NCI-H2107 treated with DMSO at 0.1 percent for 48 hours (cell line): ENCODE measurements at regions not wholly inside any gene's neighbourhood (a gene's known extent, or its start where the extent isn't known, plus 50 kb on each side); places are given as distances from the start of the nearest gene placed in this dataset.
"Not testable (repeated sequence)": the region's sequence is repeated elsewhere in the genome, so short reads cannot be mapped to it uniquely, and the experiment has no call there.

ENCODE experiments used
- DNase-seq: peaks from one replicate; lab custom pipeline; 2025; ENCODE audit not compliant: unreplicated experiment; lab: John Stamatoyannopoulos, UW

DNA sequence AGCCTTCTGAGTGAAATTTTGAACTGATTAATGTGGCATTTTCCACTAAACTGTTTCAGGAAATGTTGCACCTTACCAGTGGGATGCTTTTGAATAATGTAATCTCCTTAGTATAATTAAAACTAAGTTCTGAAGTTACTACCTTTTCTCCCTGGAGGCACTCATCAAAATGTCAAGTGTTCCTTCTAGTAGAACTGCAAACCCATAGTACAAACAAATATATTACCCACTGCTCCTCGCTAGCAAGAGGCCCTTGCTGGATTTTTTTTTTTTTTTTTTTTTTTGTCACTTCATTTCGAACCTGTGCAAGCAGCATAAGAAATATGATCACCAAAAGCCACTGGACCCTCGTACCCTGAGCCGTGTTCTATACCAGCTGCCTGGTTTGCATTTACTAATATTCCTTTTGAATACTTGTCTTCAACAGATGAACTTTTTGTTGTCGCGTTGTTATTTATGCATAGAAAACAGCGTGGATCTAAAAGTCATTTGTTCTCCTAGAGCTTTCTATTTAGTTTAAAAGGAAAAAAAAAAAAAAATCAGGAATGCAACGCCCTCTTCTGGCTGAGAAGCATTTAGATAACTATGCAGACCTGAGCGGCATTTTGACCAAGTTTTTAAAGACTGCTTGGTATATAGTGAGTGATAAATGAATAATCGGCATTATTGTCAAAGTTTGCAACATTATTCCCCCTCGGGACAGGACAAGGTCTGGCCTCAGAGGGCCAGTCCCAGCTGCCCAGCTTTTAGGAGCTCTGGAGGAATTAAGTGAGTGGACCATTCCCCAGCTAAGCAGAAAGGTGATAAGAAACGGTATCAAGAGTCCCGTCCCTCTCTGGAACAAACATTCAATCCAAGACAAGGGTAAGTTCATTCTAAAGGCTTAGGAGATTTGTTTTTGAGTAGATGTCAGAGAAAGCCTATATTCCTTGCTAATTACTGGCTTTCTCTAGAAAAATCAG, 162.5 kb upstream of the KIF2A start:
- no peak for DNase-seq

DNA sequence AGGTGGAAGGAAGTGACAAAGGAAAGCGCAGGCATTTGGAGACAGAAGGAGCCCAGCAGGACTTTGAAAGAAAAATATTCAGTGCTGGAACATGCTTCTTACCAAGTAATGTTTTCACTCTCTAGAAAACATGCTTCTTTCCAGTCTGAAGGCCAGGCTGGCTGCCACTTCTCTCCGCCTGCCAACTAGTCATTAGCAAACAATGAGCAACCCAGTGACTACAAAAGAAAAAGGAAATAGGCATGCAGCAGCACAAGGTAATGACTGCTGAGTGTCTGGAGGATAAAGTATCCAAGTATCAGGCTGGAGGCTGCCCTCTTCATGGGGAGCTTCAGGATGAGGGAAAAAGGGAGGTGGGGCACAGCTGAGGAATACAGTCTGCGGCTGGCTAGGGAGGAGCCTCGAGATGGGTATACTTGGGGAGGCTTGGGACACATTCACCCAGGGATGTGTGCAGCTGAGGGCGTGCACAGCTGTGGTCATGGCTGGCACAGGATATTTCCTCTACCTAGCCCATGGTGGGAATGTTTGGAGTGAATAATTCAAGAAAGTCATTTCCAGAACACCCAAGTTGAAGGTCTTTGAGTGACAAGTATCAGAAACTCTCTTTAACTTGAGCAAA, 161.5 kb upstream of the KIF2A start:
- peak; percentile 3 for DNase-seq

DNA sequence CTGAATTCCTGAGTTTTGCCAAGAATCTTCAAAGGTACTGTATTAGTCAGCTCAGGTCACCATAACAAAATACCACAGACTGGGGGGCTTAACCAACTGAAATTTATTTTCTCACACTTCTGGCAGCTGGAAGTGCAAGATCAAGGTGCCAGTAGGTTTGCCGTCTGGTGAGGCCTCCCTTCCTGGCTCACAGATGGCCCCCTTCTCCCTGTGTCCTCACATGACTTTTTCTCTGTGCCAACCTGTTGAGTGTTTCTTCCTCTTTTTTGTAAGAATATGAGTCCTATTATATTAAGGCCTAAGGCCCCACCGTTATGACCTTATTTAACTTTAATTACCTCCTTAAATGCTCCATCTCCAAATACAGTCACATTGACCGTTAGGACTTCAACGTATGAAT, 156.1 kb upstream of the KIF2A start:
- DNase-seq = no peak

DNA sequence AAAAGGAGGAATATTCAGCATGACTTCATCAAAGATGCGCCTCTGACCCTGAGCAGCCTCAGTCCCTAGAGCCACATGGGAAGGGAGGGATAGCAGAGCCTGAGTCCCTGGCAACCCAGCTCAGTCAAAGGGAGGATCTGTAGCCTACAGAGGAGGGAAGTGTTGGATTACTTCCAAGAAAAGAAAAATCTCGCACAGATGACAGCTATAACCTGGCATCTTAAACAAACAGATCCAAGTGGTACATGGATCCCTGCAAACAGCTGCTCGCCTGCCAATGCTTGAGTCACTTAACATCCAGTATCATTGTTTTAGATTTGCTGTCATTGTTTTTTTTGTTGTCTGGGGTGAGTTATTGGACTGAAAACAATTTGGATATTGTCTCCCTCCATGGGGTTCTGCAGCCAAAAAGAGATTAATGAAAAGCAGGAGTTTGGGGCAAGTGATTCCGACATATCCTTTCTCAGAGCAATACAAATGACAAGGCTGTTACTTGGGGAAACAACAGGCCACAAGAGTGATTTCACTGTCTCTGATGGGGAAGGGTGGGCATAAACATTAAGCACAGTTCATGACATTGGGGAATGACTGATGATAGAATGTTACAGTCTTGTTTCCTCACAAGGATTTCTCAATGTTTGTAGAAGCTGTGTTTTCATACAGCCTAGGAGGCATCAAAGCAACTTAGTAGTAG, 153.5 kb upstream of the KIF2A start:
- no peak for DNase-seq

DNA sequence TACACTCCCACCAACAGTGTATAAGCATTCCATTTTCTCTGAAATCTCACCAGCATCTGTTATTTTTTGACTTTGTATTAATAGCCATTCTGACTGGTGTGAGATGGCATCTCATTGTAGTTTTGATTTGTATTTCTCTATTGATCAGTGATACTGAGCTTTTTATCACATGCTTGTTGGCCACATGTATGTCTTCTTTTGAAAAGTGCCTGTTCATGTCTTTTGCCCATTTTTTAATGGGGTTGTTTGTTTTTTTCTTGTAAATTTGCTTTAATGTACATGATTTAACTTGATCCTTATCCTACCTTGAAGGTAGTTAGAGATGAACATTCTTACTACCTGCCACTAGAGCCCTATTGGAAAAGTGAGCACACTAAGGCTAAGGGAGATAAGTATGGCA, 151.2 kb upstream of the KIF2A start:
- no peak for DNase-seq

DNA sequence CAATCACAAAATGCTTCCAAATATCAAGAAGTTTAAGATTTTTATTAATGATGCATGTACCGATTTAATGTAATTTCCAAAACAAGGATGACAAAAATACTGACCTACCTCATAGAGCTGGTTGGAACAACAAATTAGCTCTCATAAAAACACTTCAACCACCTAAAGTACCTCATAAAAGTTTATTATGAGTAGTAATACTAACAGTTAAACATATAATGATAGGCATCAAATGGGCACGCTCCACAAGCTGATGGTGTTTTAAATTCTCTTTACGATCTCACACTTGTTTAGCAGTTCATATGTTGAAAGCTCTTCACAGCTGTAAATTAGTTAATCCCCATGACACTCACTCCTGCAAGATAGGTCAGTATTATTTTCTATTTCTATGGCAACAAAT, 150.0 kb upstream of the KIF2A start:
- DNase-seq = no peak

DNA sequence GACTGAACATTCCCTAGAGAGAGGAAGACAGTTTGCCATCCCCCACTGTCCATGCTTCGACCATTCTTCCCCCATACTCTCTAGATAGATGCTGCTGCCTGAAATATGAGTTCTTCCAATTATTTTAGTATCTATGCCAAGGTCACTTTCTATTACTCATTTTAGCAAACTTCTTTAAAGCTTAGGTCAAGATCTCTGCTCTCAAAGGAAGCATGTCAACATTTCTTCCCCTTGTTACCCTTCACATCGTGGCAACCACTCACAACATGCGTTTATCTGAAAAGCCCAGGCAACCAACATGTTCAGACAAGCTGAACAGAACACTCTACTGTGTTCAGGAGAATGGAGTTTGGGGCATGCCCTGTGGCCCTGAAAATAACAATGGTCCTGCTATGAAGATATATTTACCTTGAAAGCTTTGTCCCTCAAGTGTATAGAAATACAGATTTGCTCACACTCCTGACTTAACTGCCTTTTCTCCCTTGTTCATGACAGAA, 138.4 kb upstream of the KIF2A start:
- no peak for DNase-seq

DNA sequence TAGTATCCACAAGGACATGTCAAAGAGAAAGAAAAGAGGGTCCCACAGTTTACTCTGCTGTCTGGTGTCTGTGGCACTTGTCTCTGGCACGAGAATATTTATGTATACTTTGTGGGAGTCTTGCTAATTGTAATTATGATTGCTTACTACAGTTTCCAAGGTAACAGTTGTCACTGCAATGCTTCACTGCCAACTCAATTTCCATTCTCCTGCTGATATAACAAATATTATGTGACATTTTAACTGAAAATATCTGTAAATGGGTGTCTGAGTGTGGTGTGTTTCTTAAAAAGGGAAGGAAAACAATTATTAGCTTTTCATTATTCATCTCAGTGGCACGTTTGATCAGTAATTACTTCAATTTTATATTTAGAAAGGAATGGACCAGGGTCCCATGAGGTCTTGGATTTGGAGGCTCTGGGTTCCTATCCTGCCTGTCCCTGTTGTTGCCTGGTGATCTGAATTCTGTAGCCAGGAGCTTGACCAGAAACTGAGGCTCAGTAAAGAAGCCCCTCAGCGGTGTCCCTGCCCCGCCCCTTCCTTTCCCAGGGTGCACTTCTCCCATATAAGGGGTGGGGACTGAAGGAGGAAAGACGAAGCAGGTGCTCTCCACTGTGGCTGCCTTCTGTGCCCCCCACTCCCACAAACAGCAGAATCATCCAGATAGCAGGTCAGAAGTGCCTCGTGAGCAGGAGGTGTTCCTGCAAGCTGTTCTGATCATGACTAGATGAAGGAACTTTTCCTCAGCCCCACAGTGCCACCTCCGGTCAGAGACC, 137.3 kb upstream of the KIF2A start:
- DNase-seq = no peak

DNA sequence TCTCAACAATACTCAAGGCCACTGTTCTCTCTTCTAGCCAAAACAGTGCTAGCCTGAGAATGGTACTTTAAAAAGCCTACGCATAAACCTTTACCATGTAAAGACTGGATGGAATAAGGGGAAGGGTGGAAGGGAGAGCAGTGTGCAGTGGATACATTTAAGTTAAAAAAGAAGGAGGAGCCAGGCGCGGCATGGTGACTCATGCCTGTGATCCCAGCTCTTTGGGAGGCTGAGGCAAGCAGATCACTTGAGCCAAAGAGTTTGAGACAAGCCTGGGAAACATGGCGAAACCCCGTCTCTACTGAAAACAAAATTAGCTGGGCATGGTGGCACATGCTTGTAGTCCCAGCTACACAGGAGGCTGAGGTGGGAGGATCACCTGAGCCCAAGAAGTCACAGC, 127.7 kb upstream of the KIF2A start:
- no peak for DNase-seq

DNA sequence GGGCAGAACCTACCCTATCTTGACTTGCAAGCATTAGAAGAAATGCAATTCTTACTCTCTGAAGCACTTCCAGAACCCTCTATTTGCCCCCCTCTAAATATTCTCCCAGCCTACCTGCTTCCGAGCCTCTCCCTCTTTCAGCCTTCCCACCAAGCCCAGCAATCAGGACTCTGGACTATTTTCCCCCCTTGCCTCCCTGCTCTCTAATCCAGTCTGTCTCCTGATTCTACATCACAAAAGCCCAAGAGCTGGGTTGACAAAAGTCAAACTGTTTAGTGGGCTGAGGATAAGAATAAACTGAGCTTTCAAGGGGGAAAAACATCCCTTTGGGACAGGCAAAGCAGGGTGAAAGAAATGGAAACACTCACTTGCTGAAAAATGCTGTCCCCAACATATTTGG, 123.2 kb upstream of the KIF2A start:
- DNase-seq = no peak

DNA sequence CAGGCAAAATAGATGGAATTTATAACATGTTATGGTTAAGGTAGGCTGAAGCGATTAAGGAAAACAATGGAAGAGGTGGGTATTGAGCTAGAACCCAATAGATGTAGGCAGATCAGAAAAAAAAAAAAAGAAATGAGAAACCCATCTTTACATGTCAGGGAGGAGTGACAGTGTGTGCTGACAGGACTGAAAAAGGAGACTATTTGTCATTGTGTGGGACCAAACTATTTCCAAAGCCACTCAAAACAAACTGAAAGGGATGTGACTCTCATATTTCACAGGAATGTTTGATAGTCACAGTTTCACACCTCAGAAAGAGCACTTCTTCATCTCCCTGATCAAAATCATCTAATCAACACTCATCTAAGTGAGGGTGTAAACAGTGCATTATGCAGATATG, 122.3 kb upstream of the KIF2A start:
- no peak for DNase-seq

DNA sequence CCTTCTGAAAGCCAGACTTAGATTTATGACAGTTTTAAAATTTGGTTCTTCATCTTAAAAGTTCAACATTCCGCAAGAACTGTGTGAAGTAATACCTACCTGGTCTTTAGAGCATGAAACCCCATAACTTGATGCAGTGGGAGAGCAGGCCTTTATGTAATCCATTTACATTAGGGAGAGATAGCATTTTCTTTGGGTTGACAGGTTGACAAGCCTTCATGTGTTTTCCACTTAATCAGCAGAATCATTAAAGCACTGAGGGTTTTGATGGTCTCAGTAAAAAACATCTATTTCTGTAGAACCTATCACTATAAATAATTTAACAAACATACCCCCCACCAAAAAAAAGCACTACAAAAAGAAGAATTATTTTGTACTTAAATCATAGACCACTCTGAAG, 121.6 kb upstream of the KIF2A start:
- DNase-seq = no peak

DNA sequence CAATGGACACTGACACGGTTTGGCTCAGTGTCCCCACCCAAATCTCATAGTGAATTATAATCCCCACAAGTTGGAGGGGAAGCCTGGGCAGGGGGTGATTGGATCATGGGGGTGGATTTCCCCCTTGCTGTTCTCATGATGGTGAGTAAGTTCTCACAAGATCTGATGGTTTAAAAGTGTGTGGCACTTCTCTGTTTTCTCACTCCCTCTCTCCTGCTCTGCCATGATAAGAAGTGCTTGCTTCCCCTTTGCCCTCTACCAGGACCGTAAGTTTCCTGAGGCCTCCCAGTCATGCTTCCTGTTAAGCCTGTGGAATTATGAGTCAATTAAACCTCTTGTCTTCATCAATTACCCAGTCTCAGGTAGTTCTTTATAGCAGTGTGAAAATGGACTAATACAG, 115.8 kb upstream of the KIF2A start:
- DNase-seq = no peak

DNA sequence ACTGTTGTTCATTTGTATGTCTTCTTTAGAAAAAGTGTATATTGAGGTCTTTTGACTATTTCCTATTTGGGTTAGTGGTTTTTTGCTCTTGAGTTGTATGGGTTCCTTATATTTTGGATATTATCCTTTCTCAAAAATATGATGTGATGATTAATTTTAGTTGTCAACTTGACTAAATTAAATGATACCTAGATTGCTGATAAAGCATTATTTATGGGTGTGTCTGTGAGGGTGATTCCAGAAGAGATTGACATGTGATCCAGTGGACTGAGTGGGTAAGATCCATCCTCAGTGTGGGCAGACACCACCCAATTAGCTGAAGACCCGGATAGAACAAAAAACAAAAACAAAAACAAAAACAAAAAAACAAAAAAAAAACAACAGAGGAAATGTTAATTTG, 115.1 kb upstream of the KIF2A start:
- no peak for DNase-seq

DNA sequence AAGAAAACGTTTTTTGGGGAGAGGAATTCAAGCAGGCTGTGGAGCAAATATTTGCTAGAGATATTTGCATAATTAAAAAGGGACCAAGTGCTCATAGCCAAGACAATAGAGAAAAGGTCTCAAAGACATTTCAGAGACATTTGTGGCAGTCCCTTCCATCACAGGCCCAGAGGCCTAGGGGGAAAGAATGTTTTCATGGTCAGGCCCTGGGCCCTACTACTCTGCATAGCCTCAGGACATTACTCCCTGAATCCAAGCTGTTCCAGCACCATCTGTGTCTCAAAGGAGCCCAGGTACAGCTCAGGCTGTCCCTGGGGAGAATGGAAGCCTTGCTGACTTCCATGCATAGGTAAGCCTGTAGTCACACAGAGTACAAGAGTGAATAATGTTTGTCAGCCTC, 113.0 kb upstream of the KIF2A start:
- DNase-seq = no peak

DNA sequence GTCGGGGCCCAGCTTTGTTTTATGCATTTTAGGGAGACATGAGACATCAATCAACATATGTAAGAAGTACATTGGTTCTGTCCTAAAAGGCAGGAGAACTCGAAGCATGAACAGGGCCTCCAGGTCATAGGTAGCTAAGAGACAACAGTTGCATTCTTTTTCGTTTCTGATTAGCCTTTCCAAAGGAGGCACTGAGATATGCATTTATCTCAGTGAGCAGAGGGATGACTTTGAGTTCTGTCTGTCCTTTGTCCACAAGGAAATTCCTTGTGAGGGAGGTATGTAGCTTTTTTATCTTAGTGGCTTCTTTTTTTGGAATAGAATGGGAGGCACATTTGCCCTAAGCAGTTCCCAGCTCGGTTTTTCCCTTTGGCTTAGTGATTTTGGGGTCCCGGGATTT, 109.5 kb upstream of the KIF2A start:
- DNase-seq = not testable (repeated sequence)

DNA sequence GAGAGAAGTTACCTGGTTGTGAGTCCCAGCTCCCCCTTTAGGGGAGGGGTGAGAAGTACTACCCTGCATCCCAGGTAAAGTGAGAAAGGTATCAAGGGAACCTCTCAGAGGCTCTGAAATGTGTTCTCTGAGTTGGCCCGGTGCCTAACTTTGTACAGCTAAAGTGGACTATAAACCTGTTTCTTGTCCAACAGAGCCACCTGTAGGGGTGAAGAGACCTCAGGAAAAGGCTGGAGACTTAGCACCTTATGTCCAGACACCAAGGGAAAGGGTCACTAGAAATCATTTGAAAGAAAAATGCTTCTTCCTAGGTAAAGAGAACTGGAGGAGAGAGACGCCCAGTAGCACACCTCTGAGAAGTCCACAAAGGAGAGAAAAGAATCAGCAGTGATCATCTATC, 108.3 kb upstream of the KIF2A start:
- DNase-seq = no peak

DNA sequence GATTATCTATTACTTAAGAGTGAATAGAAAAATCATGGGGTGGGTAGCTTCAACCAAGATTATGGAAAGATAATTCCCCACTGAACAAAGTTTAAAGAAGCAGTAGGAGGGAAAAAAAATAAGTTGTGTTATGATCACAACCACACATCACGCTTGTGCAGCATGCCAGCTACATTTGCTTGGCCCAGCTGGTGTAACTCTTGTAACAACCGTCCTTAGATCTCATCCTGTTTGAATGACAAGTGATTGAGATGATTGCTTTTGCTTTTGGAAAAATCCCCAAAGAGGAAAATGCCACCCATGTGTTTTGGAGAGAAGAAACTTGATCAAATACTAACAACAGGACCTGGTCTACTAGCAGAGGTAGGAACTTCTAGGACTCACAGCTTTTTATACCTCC, 107.6 kb upstream of the KIF2A start:
- DNase-seq = no peak

DNA sequence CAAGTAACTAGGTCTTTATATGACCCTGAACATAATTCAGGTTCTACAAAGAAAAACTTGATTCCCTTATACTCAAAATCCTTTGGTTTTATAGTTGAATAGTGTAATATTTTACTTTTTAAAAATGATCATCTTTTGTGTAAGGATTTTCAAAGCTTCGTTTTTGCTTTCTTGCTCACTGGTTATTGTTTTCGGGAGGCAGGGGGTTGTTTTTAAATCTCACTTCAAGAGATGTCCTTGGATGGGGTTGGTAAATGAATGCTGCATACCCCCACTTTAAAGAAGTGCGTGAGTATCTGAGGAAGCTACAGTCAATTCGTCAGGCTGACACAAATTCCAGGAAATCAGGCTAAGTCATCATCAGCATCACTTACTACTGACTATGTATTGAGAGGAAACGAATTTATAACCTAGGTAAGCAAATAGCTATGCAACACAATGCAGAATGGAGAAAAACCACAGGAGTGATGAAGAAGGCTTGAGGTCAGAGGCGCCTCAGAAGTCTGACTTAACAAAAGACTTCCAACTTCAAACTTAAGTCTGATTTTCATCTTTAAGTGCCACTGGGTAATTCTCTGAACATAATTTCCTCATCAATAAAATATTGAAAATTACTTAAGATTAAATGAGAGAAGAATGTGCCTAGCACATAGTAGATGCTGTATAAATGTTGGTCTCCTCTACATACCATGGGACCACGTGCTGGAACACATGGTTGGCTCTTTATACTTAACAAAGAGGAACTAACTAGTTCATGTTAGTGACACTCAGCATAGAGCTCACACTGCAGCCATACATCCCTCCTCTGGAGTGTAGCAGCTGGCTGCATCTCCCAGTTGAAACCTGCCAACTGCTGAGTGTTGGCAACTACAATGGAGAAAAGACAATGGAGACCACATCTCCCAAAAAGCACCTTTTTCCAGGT, 106.0 kb upstream of the KIF2A start:
- DNase-seq = no peak
